ENCODE measurements at regions not wholly inside any gene's neighbourhood (a gene's known extent, or its start where the extent isn't known, plus 50 kb on each side); places are given as distances from the start of the nearest gene placed in this dataset.

GRCh38 chr2:133755480-133756300 lies 187.4 kb upstream of the NCKAP5 start:
- intact Hi-C loops (cut with micrococcal nuclease; ENCODE audit: unreplicated experiment) = no loop called here
- Histone ChIP-seq H3K4me1 (ENCODE audit: insufficient read depth, low read length, poor library complexity, severe bottlenecking) (no peaks in the 10 kb centered on the region), H3K4me2 (ENCODE audit: low read length) (no peak overlapping the region), H3K4me3 (ENCODE audit: low read depth, low read length, poor library complexity, severe bottlenecking) (no peak overlapping the region), H3K27ac (ENCODE audit: low read depth, low read length, poor library complexity, severe bottlenecking) (no peak overlapping the region), H3K79me2 (ENCODE audit: insufficient read depth, low read depth, low read length) (no peaks in the 10 kb centered on the region), H3K9me3 (ENCODE audit: low read length) (no peaks in the 10 kb centered on the region), H3K36me3 (ENCODE audit: insufficient read depth, low read length) (no peaks in the 10 kb centered on the region), H2AFZ (ENCODE audit: low read length) (no peak overlapping the region), H3K9me2 (ENCODE audit: insufficient read depth, low read length) (no peaks in the 10 kb centered on the region), H4K20me1 (ENCODE audit: insufficient read depth, low read length) (no peaks in the 10 kb centered on the region)
- BruUV-seq (replicated peaks) = no TSS peak
- TF ChIP-seq EZH2phosphoT487 (IDR thresholded peaks at IDR 0.05; ENCODE audit: borderline replicate concordance, low read depth, low read length) = no peak
- no peak for TF ChIP-seq CTCF (conservative IDR thresholded peaks at IDR 0.05; ENCODE audit: low read length)
- ChIA-PET CTCF (ENCODE audit: unreplicated experiment) (no interaction called here), POLR2A (no interaction called here)
- no peak for DNase-seq (ENCODE audit: low spot score)

DNA sequence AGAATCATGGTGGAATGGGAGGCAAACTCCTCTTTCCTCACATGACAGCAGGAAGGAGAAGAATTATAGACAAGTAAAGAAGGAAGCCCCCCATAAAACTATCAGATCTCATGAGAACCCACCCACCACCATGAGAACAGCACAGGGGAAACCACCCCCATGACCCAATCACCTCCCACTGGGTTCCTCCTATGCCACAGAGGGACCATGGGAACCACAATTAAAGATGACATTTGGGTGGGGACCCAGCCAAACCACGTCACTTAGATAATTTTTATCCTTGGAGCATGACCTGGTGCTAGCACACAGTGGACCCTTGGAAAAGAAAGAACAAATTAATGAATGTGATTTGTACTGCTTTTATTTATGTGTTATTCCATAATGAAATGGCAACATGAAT lies 188.6 kb upstream of the NCKAP5 start:
- Histone ChIP-seq H3K4me2 (ENCODE audit: low read length) (no peak overlapping the region), H3K9me2 (ENCODE audit: insufficient read depth, low read length) (no peaks in the 10 kb centered on the region), H3K4me3 (ENCODE audit: low read depth, low read length, poor library complexity, severe bottlenecking) (no peak overlapping the region), H2AFZ (ENCODE audit: low read length) (no peak overlapping the region), H3K79me2 (ENCODE audit: insufficient read depth, low read depth, low read length) (no peaks in the 10 kb centered on the region), H4K20me1 (ENCODE audit: insufficient read depth, low read length) (no peaks in the 10 kb centered on the region), H3K27ac (ENCODE audit: low read depth, low read length, poor library complexity, severe bottlenecking) (no peak overlapping the region), H3K36me3 (ENCODE audit: insufficient read depth, low read length) (no peaks in the 10 kb centered on the region), H3K9me3 (ENCODE audit: low read length) (no peaks in the 10 kb centered on the region), H3K4me1 (ENCODE audit: insufficient read depth, low read length, poor library complexity, severe bottlenecking) (no peaks in the 10 kb centered on the region)
- TF ChIP-seq CTCF (conservative IDR thresholded peaks at IDR 0.05; ENCODE audit: low read length) = no peak
- ChIA-PET POLR2A (no interaction called here), CTCF (ENCODE audit: unreplicated experiment) (no interaction called here)
- BruUV-seq (replicated peaks) = no TSS peak
- no peak for DNase-seq (ENCODE audit: low spot score)
- intact Hi-C loops (cut with micrococcal nuclease; ENCODE audit: unreplicated experiment) = no loop called here

- intact Hi-C loops (cut with micrococcal nuclease; ENCODE audit: unreplicated experiment) = no loop called here
- no peak overlapping the region for H3K4me2 ChIP-seq (ENCODE audit: low read length)
- ChIA-PET CTCF (ENCODE audit: unreplicated experiment) (no interaction called here), POLR2A (no interaction called here)
- H3K9me3 ChIP-seq (ENCODE audit: low read length) = no peaks in the 10 kb centered on the region
- BruUV-seq (replicated peaks) = no TSS peak
- TF ChIP-seq CTCF (conservative IDR thresholded peaks at IDR 0.05; ENCODE audit: low read length) = no peak
- no peak for TF ChIP-seq EZH2phosphoT487 (IDR thresholded peaks at IDR 0.05; ENCODE audit: borderline replicate concordance, low read depth, low read length)
- H3K4me3 ChIP-seq (ENCODE audit: low read depth, low read length, poor library complexity, severe bottlenecking) = no peak overlapping the region
- no peaks in the 10 kb centered on the region for H3K9me2 ChIP-seq (ENCODE audit: insufficient read depth, low read length)
- H3K79me2 ChIP-seq (ENCODE audit: insufficient read depth, low read depth, low read length) = no peaks in the 10 kb centered on the region
- H3K4me1 ChIP-seq (ENCODE audit: insufficient read depth, low read length, poor library complexity, severe bottlenecking) = no peaks in the 10 kb centered on the region
- no peak overlapping the region for H3K27ac ChIP-seq (ENCODE audit: low read depth, low read length, poor library complexity, severe bottlenecking)
- no peak for DNase-seq (ENCODE audit: low spot score)
- H4K20me1 ChIP-seq (ENCODE audit: insufficient read depth, low read length) = no peaks in the 10 kb centered on the region
- H3K36me3 ChIP-seq (ENCODE audit: insufficient read depth, low read length) = no peaks in the 10 kb centered on the region
- H2AFZ ChIP-seq (ENCODE audit: low read length) = no peak overlapping the region
Measured at GRCh38 chr2:133760376-133760775, 192.1 kb upstream of the NCKAP5 start.
